WERI-Rb-1 (cell line): ENCODE measurements at regions not wholly inside any gene's neighbourhood (a gene's known extent, or its start where the extent isn't known, plus 50 kb on each side); places are given as distances from the start of the nearest gene placed in this dataset.

Experiments used
- DNase-seq: peaks from one replicate; pipeline ENCODE4 v3.0.0-alpha.2; 2020
- H3K27ac ChIP-seq: fragments of 250-450 bp; sonication (Bioruptor Pico); 2 replicates; pipeline ENCODE4 v1.5.1; 2020; ENCODE audit warnings: mild to moderate bottlenecking, moderate library complexity
- H3K27me3 ChIP-seq: fragments of 250-450 bp; sonication (Bioruptor Pico); 2 replicates; pipeline ENCODE4 v1.5.1; 2021; ENCODE audit warnings: mild to moderate bottlenecking, low read depth, moderate library complexity; ENCODE audit not compliant: insufficient read depth, severe bottlenecking
- H3K36me3 ChIP-seq: fragments of 250-450 bp; sonication (Bioruptor Pico); 2 replicates; pipeline ENCODE4 v1.5.1; 2020; ENCODE audit warnings: mild to moderate bottlenecking, moderate library complexity
- H3K4me3 ChIP-seq: 2 replicates; pipeline ENCODE4 v1.5.1; 2011; ENCODE audit warnings: low read depth, mild to moderate bottlenecking, control low read depth, low read length
- H3K9me3 ChIP-seq: fragments of 250-450 bp; sonication (Bioruptor Pico); 2 replicates; pipeline ENCODE4 v1.5.1; 2021; ENCODE audit warnings: mild to moderate bottlenecking, moderate library complexity; ENCODE audit not compliant: severe bottlenecking
- CTCF ChIP-seq: IDR thresholded peaks from 2 replicates; pipeline ENCODE4 v1.5.1; 2011; ENCODE audit warnings: low read depth, mild to moderate bottlenecking, control low read depth, inconsistent platforms, low read length

- Histone ChIP-seq H3K27me3 (no peaks in the 10 kb centered on the region), H3K36me3 (no peaks in the 10 kb centered on the region), H3K9me3 (no peaks in the 10 kb centered on the region), H3K27ac (no peak overlapping the region), H3K4me3 (no peak overlapping the region)
- TF ChIP-seq CTCF: no peak
- DNase-seq: no peak
Observed at GRCh38 chr3:30141178-30141581, 465.2 kb upstream of the TGFBR2 start.

GRCh38 chr3:30141927-30142326 lies 464.5 kb upstream of the TGFBR2 start:
- Histone ChIP-seq H3K36me3 (no peaks in the 10 kb centered on the region), H3K27me3 (no peaks in the 10 kb centered on the region), H3K9me3 (no peaks in the 10 kb centered on the region), H3K27ac (no peak overlapping the region), H3K4me3 (no peak overlapping the region)
- no peak for DNase-seq
- no peak for TF ChIP-seq CTCF

GRCh38 chr3:30142946-30143345 lies 463.5 kb upstream of the TGFBR2 start:
- Histone ChIP-seq H3K27me3 (no peaks in the 10 kb centered on the region), H3K9me3 (no peaks in the 10 kb centered on the region), H3K36me3 (no peaks in the 10 kb centered on the region), H3K27ac (no peak overlapping the region), H3K4me3 (no peak overlapping the region)
- no peak for TF ChIP-seq CTCF
- no peak for DNase-seq

GRCh38 chr3:30145281-30145680 lies 461.1 kb upstream of the TGFBR2 start:
- Histone ChIP-seq H3K4me3 (no peak overlapping the region), H3K27me3 (no peaks in the 10 kb centered on the region), H3K9me3 (no peaks in the 10 kb centered on the region), H3K27ac (no peak overlapping the region), H3K36me3 (no peaks in the 10 kb centered on the region)
- TF ChIP-seq CTCF: no peak
- DNase-seq: no peak

- no peak for TF ChIP-seq CTCF
- Histone ChIP-seq H3K9me3 (no peaks in the 10 kb centered on the region), H3K4me3 (no peak overlapping the region), H3K27ac (no peak overlapping the region), H3K27me3 (no peaks in the 10 kb centered on the region), H3K36me3 (no peaks in the 10 kb centered on the region)
- no peak for DNase-seq
Observed at GRCh38 chr3:30146978-30147377, 459.4 kb upstream of the TGFBR2 start.

GRCh38 chr3:30154853-30155252 lies 451.5 kb upstream of the TGFBR2 start:
- Histone ChIP-seq H3K27me3 (no peaks in the 10 kb centered on the region), H3K27ac (no peak overlapping the region), H3K4me3 (no peak overlapping the region), H3K9me3 (no peaks in the 10 kb centered on the region), H3K36me3 (no peaks in the 10 kb centered on the region)
- no peak for TF ChIP-seq CTCF
- no peak for DNase-seq
